Chondrocyte (in vitro differentiated cells): ENCODE measurements at regions not wholly inside any gene's neighbourhood (a gene's known extent, or its start where the extent isn't known, plus 50 kb on each side); places are given as distances from the start of the nearest gene placed in this dataset.

Experiments used
- DNase-seq: peaks from one replicate; pipeline ENCODE4 v3.0.0; 2021; ENCODE audit warnings: mixed read lengths, low spot score
- H3K27ac Mint-ChIP-seq: one replicate; pipeline ENCODE4 v1.8.0; 2021; ENCODE audit warnings: mild to moderate bottlenecking, moderate library complexity, mixed read lengths; ENCODE audit not compliant: unreplicated experiment
- H3K27me3 Mint-ChIP-seq: 2 replicates; pipeline ENCODE4 v1.8.0; 2021; ENCODE audit warnings: low read depth, mixed read lengths
- H3K36me3 Mint-ChIP-seq: 2 replicates; pipeline ENCODE4 v1.8.0; 2021; ENCODE audit warnings: low read depth, mixed read lengths
- H3K4me1 Mint-ChIP-seq: 2 replicates; pipeline ENCODE4 v1.8.0; 2021; ENCODE audit warnings: low read depth, mild to moderate bottlenecking, mixed read lengths
- H3K4me3 Mint-ChIP-seq: one replicate; pipeline ENCODE4 v1.8.0; 2021; ENCODE audit warnings: mild to moderate bottlenecking, moderate library complexity, mixed read lengths; ENCODE audit not compliant: unreplicated experiment
- H3K9me3 Mint-ChIP-seq: 2 replicates; pipeline ENCODE4 v1.8.0; 2021; ENCODE audit warnings: low read depth, mixed read lengths
- TF ChIP-seq, protein P1 (sequence below): fragments of 200-600 bp; sonication (generic); IDR thresholded peaks from 2 replicates; pipeline ENCODE4 v1.5.0; 2021; ENCODE audit warnings: antibody characterized with exemption, mild to moderate bottlenecking, moderate library complexity

DNA sequence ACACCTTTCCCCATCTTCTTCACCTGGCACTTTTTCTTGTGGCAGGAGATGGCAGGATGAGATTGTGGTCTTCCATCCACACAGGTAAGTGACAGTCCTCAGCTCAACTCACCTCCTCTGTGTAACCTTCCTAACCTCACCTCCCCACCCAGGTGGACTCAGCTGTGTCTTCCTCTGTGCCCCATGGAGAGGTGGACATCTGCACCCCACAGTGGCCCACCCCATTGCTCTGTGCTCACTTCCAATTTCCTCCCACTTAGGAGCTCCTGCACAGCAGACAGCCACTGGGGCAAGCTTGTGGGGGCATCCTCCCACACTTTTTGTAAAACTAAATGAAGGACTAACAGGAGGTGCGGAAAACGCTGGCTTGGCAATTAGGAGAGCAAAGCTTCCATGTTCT is 61.6 kb downstream of the MSX1 start:
- no peaks in the 10 kb centered on the region for H3K4me1 Mint-ChIP-seq
- DNase-seq, result no peak
- peaks cover 1% of the 10 kb centered on the region for H3K36me3 Mint-ChIP-seq
- peaks cover 3% of the 10 kb centered on the region for H3K9me3 Mint-ChIP-seq
- no peak overlapping the region for H3K27ac Mint-ChIP-seq
- H3K4me3 Mint-ChIP-seq, result no peak overlapping the region
- TF ChIP-seq, protein P1, sequence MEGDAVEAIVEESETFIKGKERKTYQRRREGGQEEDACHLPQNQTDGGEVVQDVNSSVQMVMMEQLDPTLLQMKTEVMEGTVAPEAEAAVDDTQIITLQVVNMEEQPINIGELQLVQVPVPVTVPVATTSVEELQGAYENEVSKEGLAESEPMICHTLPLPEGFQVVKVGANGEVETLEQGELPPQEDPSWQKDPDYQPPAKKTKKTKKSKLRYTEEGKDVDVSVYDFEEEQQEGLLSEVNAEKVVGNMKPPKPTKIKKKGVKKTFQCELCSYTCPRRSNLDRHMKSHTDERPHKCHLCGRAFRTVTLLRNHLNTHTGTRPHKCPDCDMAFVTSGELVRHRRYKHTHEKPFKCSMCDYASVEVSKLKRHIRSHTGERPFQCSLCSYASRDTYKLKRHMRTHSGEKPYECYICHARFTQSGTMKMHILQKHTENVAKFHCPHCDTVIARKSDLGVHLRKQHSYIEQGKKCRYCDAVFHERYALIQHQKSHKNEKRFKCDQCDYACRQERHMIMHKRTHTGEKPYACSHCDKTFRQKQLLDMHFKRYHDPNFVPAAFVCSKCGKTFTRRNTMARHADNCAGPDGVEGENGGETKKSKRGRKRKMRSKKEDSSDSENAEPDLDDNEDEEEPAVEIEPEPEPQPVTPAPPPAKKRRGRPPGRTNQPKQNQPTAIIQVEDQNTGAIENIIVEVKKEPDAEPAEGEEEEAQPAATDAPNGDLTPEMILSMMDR, result no peak
- H3K27me3 Mint-ChIP-seq, result peaks cover 44% of the 10 kb centered on the region

DNA sequence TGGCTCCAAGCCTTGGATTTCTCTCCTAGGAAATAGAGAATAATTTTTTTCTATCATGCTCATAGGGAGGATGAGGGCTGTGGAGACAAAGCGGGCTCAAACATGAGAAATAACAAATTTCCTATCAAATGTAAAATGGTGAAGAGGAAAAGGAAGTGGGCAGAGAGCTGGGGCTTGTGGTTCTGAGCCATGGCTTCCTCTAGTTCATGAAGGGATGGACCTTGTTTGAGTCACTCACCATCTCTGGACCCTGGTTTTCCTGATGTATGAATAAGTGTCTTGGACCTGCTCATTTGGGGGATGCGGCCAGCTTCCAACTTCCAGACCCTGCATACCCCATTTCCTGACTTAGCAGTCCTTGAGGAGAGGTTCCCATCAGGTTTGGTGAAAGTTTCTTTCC is 63.0 kb downstream of the MSX1 start:
- H3K27me3 Mint-ChIP-seq, result peaks cover 47% of the 10 kb centered on the region
- TF ChIP-seq, protein P1, result no peak
- peaks cover 12% of the 10 kb centered on the region for H3K9me3 Mint-ChIP-seq
- H3K4me1 Mint-ChIP-seq, result no peaks in the 10 kb centered on the region
- H3K27ac Mint-ChIP-seq, result no peak overlapping the region
- H3K36me3 Mint-ChIP-seq, result peaks cover 4% of the 10 kb centered on the region
- H3K4me3 Mint-ChIP-seq, result no peak overlapping the region
- DNase-seq, result no peak

DNA sequence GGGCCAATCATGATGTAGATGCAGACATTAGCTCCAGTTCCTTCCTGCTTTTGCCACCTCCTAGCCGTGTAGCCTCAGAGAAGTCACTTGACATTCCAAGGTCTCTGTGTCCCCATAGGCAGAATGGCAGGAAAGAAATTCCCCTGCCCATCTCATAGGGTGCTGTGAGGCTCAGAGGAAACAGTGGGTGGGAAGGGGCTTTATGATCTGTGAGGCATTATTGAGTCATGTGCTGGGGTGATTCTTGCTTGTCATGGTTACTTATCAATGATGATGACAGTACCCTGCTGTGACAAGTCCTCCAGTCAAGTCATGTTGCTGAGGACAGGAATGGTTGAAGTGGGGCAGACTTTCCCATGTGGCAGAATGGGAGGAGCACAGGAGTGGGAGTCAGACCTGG is 63.7 kb downstream of the MSX1 start:
- no peaks in the 10 kb centered on the region for H3K4me1 Mint-ChIP-seq
- H3K4me3 Mint-ChIP-seq, result no peak overlapping the region
- H3K36me3 Mint-ChIP-seq, result peaks cover 4% of the 10 kb centered on the region
- peaks cover 12% of the 10 kb centered on the region for H3K9me3 Mint-ChIP-seq
- TF ChIP-seq, protein P1, result no peak
- DNase-seq, result no peak
- peaks cover 52% of the 10 kb centered on the region for H3K27me3 Mint-ChIP-seq
- no peak overlapping the region for H3K27ac Mint-ChIP-seq

DNA sequence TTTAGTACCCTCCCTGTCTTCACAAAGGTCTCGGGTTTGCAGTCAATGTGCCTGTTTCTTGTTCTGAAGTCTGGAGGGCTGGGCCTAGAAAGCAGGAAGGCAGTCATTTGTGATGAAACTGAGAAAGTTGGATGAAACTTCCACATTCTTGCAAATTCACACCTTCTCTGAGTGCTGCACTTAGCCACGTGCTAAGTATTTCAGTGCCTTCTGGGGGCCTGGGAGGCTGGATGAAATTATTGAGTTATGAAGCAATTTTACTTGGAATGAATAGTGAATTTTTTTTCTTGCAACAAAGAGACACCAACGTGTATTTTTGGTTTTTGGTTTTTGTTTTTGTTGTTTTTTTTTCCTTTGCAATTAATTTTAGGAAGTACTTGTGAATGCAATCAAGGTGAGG is 71.2 kb downstream of the MSX1 start:
- TF ChIP-seq, protein P1, result no peak
- H3K27me3 Mint-ChIP-seq, result peaks cover 61% of the 10 kb centered on the region
- no peak for DNase-seq
- no peak overlapping the region for H3K27ac Mint-ChIP-seq
- peaks cover 12% of the 10 kb centered on the region for H3K9me3 Mint-ChIP-seq
- no peaks in the 10 kb centered on the region for H3K4me1 Mint-ChIP-seq
- peaks cover 6% of the 10 kb centered on the region for H3K36me3 Mint-ChIP-seq
- no peak overlapping the region for H3K4me3 Mint-ChIP-seq

DNA sequence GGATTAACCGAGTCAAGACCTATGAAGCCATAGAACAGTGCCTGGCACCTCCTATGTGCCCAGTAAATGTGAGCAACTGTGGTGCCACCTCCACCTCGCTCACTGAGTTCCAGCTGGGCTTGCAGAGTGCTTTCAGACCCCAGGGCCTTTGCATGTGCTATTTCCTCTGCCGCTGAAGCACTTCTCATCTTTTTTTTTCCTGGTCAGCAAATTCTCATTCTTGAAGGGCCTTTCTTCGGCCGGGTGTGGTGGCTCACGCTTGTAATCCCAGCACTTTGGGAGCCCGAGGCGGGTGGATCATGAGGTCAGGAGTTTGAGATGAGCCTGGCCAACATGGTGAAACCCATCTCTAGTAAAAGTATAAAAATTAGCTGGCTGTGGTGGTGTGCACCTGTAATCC is 76.5 kb downstream of the MSX1 start:
- TF ChIP-seq, protein P1, result no peak
- Mint-ChIP-seq H3K4me1 (no peaks in the 10 kb centered on the region), H3K4me3 (no peak overlapping the region), H3K27ac (no peak overlapping the region), H3K9me3 (no peaks in the 10 kb centered on the region), H3K36me3 (no peaks in the 10 kb centered on the region), H3K27me3 (peaks cover 40% of the 10 kb centered on the region)
- no peak for DNase-seq
